ENCODE measurements at regions not wholly inside any gene's neighbourhood (a gene's known extent, or its start where the extent isn't known, plus 50 kb on each side); places are given as distances from the start of the nearest gene placed in this dataset.

GRCh38 chr21:23881783-23882182 lies 1725.5 kb downstream of the MRPL39 start:
- no peak for TF ChIP-seq CTCF (IDR thresholded peaks at IDR 0.05; ENCODE audit: borderline replicate concordance, extremely low read depth, low read length, poor library complexity, severe bottlenecking)
- TF ChIP-seq EZH2 (IDR thresholded peaks at IDR 0.05; ENCODE audit: borderline replicate concordance, low read depth, low read length, severe bottlenecking): no peak
- Histone ChIP-seq H3K27ac (ENCODE audit: low read length) (no peak overlapping the region), H3K79me2 (ENCODE audit: insufficient read depth, low read length) (no peaks in the 10 kb centered on the region), H3K9me3 (ENCODE audit: insufficient read depth, low read length, severe bottlenecking) (no peaks in the 10 kb centered on the region), H3K9ac (ENCODE audit: low read depth, low read length) (no peak overlapping the region), H3K36me3 (ENCODE audit: insufficient read depth, low read length) (no peaks in the 10 kb centered on the region), H2AFZ (ENCODE audit: low read depth, low read length) (no peak overlapping the region), H3K4me2 (ENCODE audit: insufficient read depth, low read length) (no peak overlapping the region), H3K27me3 (ENCODE audit: insufficient read depth, low read length, poor library complexity) (no peaks in the 10 kb centered on the region), H3K4me1 (ENCODE audit: insufficient read depth, low read length) (no peaks in the 10 kb centered on the region), H3K4me3 (ENCODE audit: low read depth in 1 of 2, low read length in 2 of 2) (no peak overlapping the region), H4K20me1 (ENCODE audit: insufficient read depth, low read length) (no peaks in the 10 kb centered on the region)
- DNase-seq: no peak
- ATAC-seq (ENCODE audit: insufficient read depth, low read depth): no peak

GRCh38 chr21:23876925-23877558 lies 1730.2 kb downstream of the MRPL39 start:
- H3K9ac ChIP-seq (ENCODE audit: low read depth, low read length): no peak overlapping the region
- no peak overlapping the region for H2AFZ ChIP-seq (ENCODE audit: low read depth, low read length)
- H3K4me2 ChIP-seq (ENCODE audit: insufficient read depth, low read length): no peak overlapping the region
- no peaks in the 10 kb centered on the region for H3K36me3 ChIP-seq (ENCODE audit: insufficient read depth, low read length)
- no peak overlapping the region for H3K27ac ChIP-seq (ENCODE audit: low read length)
- no peaks in the 10 kb centered on the region for H3K9me3 ChIP-seq (ENCODE audit: insufficient read depth, low read length, severe bottlenecking)
- no peaks in the 10 kb centered on the region for H4K20me1 ChIP-seq (ENCODE audit: insufficient read depth, low read length)
- TF ChIP-seq EZH2 (IDR thresholded peaks at IDR 0.05; ENCODE audit: borderline replicate concordance, low read depth, low read length, severe bottlenecking) (no peak), CTCF (IDR thresholded peaks at IDR 0.05; ENCODE audit: borderline replicate concordance, extremely low read depth, low read length, poor library complexity, severe bottlenecking) (no peak)
- ATAC-seq (ENCODE audit: insufficient read depth, low read depth) (no peak), DNase-seq (no peak)
- no peaks in the 10 kb centered on the region for H3K27me3 ChIP-seq (ENCODE audit: insufficient read depth, low read length, poor library complexity)
- H3K4me1 ChIP-seq (ENCODE audit: insufficient read depth, low read length): no peaks in the 10 kb centered on the region
- no peaks in the 10 kb centered on the region for H3K79me2 ChIP-seq (ENCODE audit: insufficient read depth, low read length)
- no peak overlapping the region for H3K4me3 ChIP-seq (ENCODE audit: low read depth in 1 of 2, low read length in 2 of 2)

- no peak for DNase-seq
- Histone ChIP-seq H3K27ac (ENCODE audit: low read length) (no peak overlapping the region), H3K36me3 (ENCODE audit: insufficient read depth, low read length) (no peaks in the 10 kb centered on the region), H3K79me2 (ENCODE audit: insufficient read depth, low read length) (no peaks in the 10 kb centered on the region), H3K4me3 (ENCODE audit: low read depth in 1 of 2, low read length in 2 of 2) (no peak overlapping the region), H4K20me1 (ENCODE audit: insufficient read depth, low read length) (no peaks in the 10 kb centered on the region), H3K9ac (ENCODE audit: low read depth, low read length) (no peak overlapping the region), H3K27me3 (ENCODE audit: insufficient read depth, low read length, poor library complexity) (no peaks in the 10 kb centered on the region), H3K4me1 (ENCODE audit: insufficient read depth, low read length) (no peaks in the 10 kb centered on the region), H2AFZ (ENCODE audit: low read depth, low read length) (no peak overlapping the region), H3K9me3 (ENCODE audit: insufficient read depth, low read length, severe bottlenecking) (no peaks in the 10 kb centered on the region), H3K4me2 (ENCODE audit: insufficient read depth, low read length) (no peak overlapping the region)
- TF ChIP-seq EZH2 (IDR thresholded peaks at IDR 0.05; ENCODE audit: borderline replicate concordance, low read depth, low read length, severe bottlenecking) (no peak), CTCF (IDR thresholded peaks at IDR 0.05; ENCODE audit: borderline replicate concordance, extremely low read depth, low read length, poor library complexity, severe bottlenecking) (no peak)
- no peak for ATAC-seq (ENCODE audit: insufficient read depth, low read depth)
Measured at GRCh38 chr21:23874271-23874670, 1733.0 kb downstream of the MRPL39 start.

Measured in DND-41 (cell line).